ENCODE measurements at regions not wholly inside any gene's neighbourhood (a gene's known extent, or its start where the extent isn't known, plus 50 kb on each side); places are given as distances from the start of the nearest gene placed in this dataset.

- no peaks in the 10 kb centered on the region for H3K79me2 ChIP-seq (ENCODE audit: control insufficient read depth, insufficient read depth, low read length)
- no peaks in the 10 kb centered on the region for H3K9me3 ChIP-seq (replicated peaks; ENCODE audit: control insufficient read depth, insufficient read depth, low read depth, low read length)
- no peak overlapping the region for H2AFZ ChIP-seq (ENCODE audit: low read depth, low read length)
- H3K27ac ChIP-seq (ENCODE audit: extremely low read depth, low read depth, low read length): no peak overlapping the region
- H3K36me3 ChIP-seq (ENCODE audit: control insufficient read depth, insufficient read depth, low read length): no peaks in the 10 kb centered on the region
- no peak for TF ChIP-seq BRD9 (IDR thresholded peaks at IDR 0.05; ENCODE audit: low read depth, partially characterized antibody)
- TF ChIP-seq IRF9 (tag; IDR thresholded peaks at IDR 0.05): no peak
- no peak for TF ChIP-seq TEAD1 (CRISPR knock-in tag; IDR thresholded peaks at IDR 0.05)
- no peak for TF ChIP-seq ZFX (CRISPR knock-in tag; IDR thresholded peaks at IDR 0.05)
- TF ChIP-seq KDM1A (IDR thresholded peaks at IDR 0.05): no peak
- no peak for TF ChIP-seq ZNF512 (tag; IDR thresholded peaks at IDR 0.05)
- TF ChIP-seq NBN (IDR thresholded peaks at IDR 0.05; ENCODE audit: low read depth): no peak
- TF ChIP-seq ZFPM2 (CRISPR knock-in tag; IDR thresholded peaks at IDR 0.05): no peak
- no peak for TF ChIP-seq PYGO2 (tag; IDR thresholded peaks at IDR 0.05)
- H3K9me1 ChIP-seq (ENCODE audit: control insufficient read depth, insufficient read depth, low read length): no peaks in the 10 kb centered on the region
- 0 out of 2 replicates have a peak, but pooled peaks cover 3% of the 10 kb centered on the region for H4K20me1 ChIP-seq (replicated peaks; ENCODE audit: control insufficient read depth, insufficient read depth, low read length)
- WGBS (ENCODE audit: insufficient coverage, low coverage, missing lambda C conversion rate): 0% methylated on average over 4 of the region's 4 CpGs
- no peaks in the 10 kb centered on the region for H3K4me1 ChIP-seq (replicated peaks in 1 of 2; ENCODE audit: control insufficient read depth in 2 of 2, insufficient read depth in 2 of 2, low read length in 2 of 2)
- no TSS peak for BruUV-seq (replicated peaks)
- no peak for FAIRE-seq
- DNase-seq (ENCODE audit: extremely low read depth in 1 of 4, low spot score in 3 of 4): no peak
- ATAC-seq: no peak
- H3K4me2 ChIP-seq (ENCODE audit: insufficient read depth, low read length): no peak overlapping the region
- ChIA-PET CTCF (ENCODE audit: low intra/inter-chr PET ratio) (no interaction called here), POLR2A (no interaction called here)
- intact Hi-C loops (cut with micrococcal nuclease) (no loop called here), in situ Hi-C loops (cut with MboI) (no loop called here)
- no peak overlapping the region for H3K9ac ChIP-seq (ENCODE audit: insufficient read depth in 1 of 2, low read depth in 2 of 2, low read length in 2 of 2)
- H3K4me3 ChIP-seq: no peak overlapping the region
- peaks cover 0 to 13% of the 10 kb centered on the region in 2 experiments; a peak in 2 of 5 replicates for H3K27me3 ChIP-seq (ENCODE audit: control insufficient read depth in 2 of 2, insufficient read depth in 2 of 2, low read length in 2 of 2)
These were observed 167.5 kb upstream of the UBL3 start for GRCh38 chr13:30017880-30018279.
